ENCODE measurements at regions not wholly inside any gene's neighbourhood (a gene's known extent, or its start where the extent isn't known, plus 50 kb on each side); places are given as distances from the start of the nearest gene placed in this dataset.

GRCh38 chr10:4639960-4640359 lies 186.0 kb upstream of the AKR1E2 start:
- H3K9me3 ChIP-seq (ENCODE audit: control insufficient read depth, low read length): no peaks in the 10 kb centered on the region
- no peak overlapping the region for H3K4me3 ChIP-seq (ENCODE audit: low read length)
- H3K36me3 ChIP-seq (ENCODE audit: control insufficient read depth, insufficient read depth, low read length): no peaks in the 10 kb centered on the region
- no peaks in the 10 kb centered on the region for H3K4me1 ChIP-seq (ENCODE audit: control insufficient read depth, insufficient read depth, low read length)
- H3K27me3 ChIP-seq (ENCODE audit: control insufficient read depth, insufficient read depth, low read length): no peaks in the 10 kb centered on the region
- H3K9ac ChIP-seq (ENCODE audit: low read length): no peak overlapping the region

GRCh38 chr10:4638099-4638498 lies 187.9 kb upstream of the AKR1E2 start:
- Histone ChIP-seq H3K9me3 (ENCODE audit: control insufficient read depth, low read length) (no peaks in the 10 kb centered on the region), H3K4me1 (ENCODE audit: control insufficient read depth, insufficient read depth, low read length) (no peaks in the 10 kb centered on the region), H3K27me3 (ENCODE audit: control insufficient read depth, insufficient read depth, low read length) (no peaks in the 10 kb centered on the region), H3K4me3 (ENCODE audit: low read length) (no peak overlapping the region), H3K9ac (ENCODE audit: low read length) (no peak overlapping the region), H3K36me3 (ENCODE audit: control insufficient read depth, insufficient read depth, low read length) (no peaks in the 10 kb centered on the region)

- H3K9me3 ChIP-seq (ENCODE audit: control insufficient read depth, low read length): no peaks in the 10 kb centered on the region
- H3K4me3 ChIP-seq (ENCODE audit: low read length): no peak overlapping the region
- no peak overlapping the region for H3K9ac ChIP-seq (ENCODE audit: low read length)
- H3K36me3 ChIP-seq (ENCODE audit: control insufficient read depth, insufficient read depth, low read length): no peaks in the 10 kb centered on the region
- no peaks in the 10 kb centered on the region for H3K27me3 ChIP-seq (ENCODE audit: control insufficient read depth, insufficient read depth, low read length)
- H3K4me1 ChIP-seq (ENCODE audit: control insufficient read depth, insufficient read depth, low read length): no peaks in the 10 kb centered on the region
Measured at GRCh38 chr10:4637657-4638056, 188.3 kb upstream of the AKR1E2 start.

GRCh38 chr10:4635883-4636282 lies 190.1 kb upstream of the AKR1E2 start:
- Histone ChIP-seq H3K9me3 (ENCODE audit: control insufficient read depth, low read length) (no peaks in the 10 kb centered on the region), H3K9ac (ENCODE audit: low read length) (no peak overlapping the region), H3K36me3 (ENCODE audit: control insufficient read depth, insufficient read depth, low read length) (no peaks in the 10 kb centered on the region), H3K4me3 (ENCODE audit: low read length) (no peak overlapping the region), H3K4me1 (ENCODE audit: control insufficient read depth, insufficient read depth, low read length) (no peaks in the 10 kb centered on the region), H3K27me3 (ENCODE audit: control insufficient read depth, insufficient read depth, low read length) (no peaks in the 10 kb centered on the region)

GRCh38 chr10:4635388-4635787 lies 190.6 kb upstream of the AKR1E2 start:
- Histone ChIP-seq H3K9ac (ENCODE audit: low read length) (no peak overlapping the region), H3K4me1 (ENCODE audit: control insufficient read depth, insufficient read depth, low read length) (no peaks in the 10 kb centered on the region), H3K9me3 (ENCODE audit: control insufficient read depth, low read length) (no peaks in the 10 kb centered on the region), H3K36me3 (ENCODE audit: control insufficient read depth, insufficient read depth, low read length) (no peaks in the 10 kb centered on the region), H3K4me3 (ENCODE audit: low read length) (no peak overlapping the region), H3K27me3 (ENCODE audit: control insufficient read depth, insufficient read depth, low read length) (no peaks in the 10 kb centered on the region)

- H3K9ac ChIP-seq (ENCODE audit: low read length): no peak overlapping the region
- H3K4me3 ChIP-seq (ENCODE audit: low read length): no peak overlapping the region
- no peaks in the 10 kb centered on the region for H3K4me1 ChIP-seq (ENCODE audit: control insufficient read depth, insufficient read depth, low read length)
- H3K27me3 ChIP-seq (ENCODE audit: control insufficient read depth, insufficient read depth, low read length): no peaks in the 10 kb centered on the region
- H3K9me3 ChIP-seq (ENCODE audit: control insufficient read depth, low read length): no peaks in the 10 kb centered on the region
- H3K36me3 ChIP-seq (ENCODE audit: control insufficient read depth, insufficient read depth, low read length): no peaks in the 10 kb centered on the region
Measured at GRCh38 chr10:4633776-4634175, 192.2 kb upstream of the AKR1E2 start.

- no peak overlapping the region for H3K4me3 ChIP-seq (ENCODE audit: low read length)
- no peak overlapping the region for H3K9ac ChIP-seq (ENCODE audit: low read length)
- H3K27me3 ChIP-seq (ENCODE audit: control insufficient read depth, insufficient read depth, low read length): no peaks in the 10 kb centered on the region
- H3K9me3 ChIP-seq (ENCODE audit: control insufficient read depth, low read length): no peaks in the 10 kb centered on the region
- H3K4me1 ChIP-seq (ENCODE audit: control insufficient read depth, insufficient read depth, low read length): no peaks in the 10 kb centered on the region
- H3K36me3 ChIP-seq (ENCODE audit: control insufficient read depth, insufficient read depth, low read length): no peaks in the 10 kb centered on the region
Measured at GRCh38 chr10:4633186-4633585, 192.8 kb upstream of the AKR1E2 start.

GRCh38 chr10:4632757-4633156 lies 193.2 kb upstream of the AKR1E2 start:
- Histone ChIP-seq H3K9ac (ENCODE audit: low read length) (no peak overlapping the region), H3K4me1 (ENCODE audit: control insufficient read depth, insufficient read depth, low read length) (no peaks in the 10 kb centered on the region), H3K36me3 (ENCODE audit: control insufficient read depth, insufficient read depth, low read length) (no peaks in the 10 kb centered on the region), H3K27me3 (ENCODE audit: control insufficient read depth, insufficient read depth, low read length) (no peaks in the 10 kb centered on the region), H3K4me3 (ENCODE audit: low read length) (no peak overlapping the region), H3K9me3 (ENCODE audit: control insufficient read depth, low read length) (no peaks in the 10 kb centered on the region)

GRCh38 chr10:4626919-4627318 lies 199.1 kb upstream of the AKR1E2 start:
- Histone ChIP-seq H3K27me3 (ENCODE audit: control insufficient read depth, insufficient read depth, low read length) (no peaks in the 10 kb centered on the region), H3K4me3 (ENCODE audit: low read length) (no peak overlapping the region), H3K36me3 (ENCODE audit: control insufficient read depth, insufficient read depth, low read length) (no peaks in the 10 kb centered on the region), H3K9me3 (ENCODE audit: control insufficient read depth, low read length) (no peaks in the 10 kb centered on the region), H3K4me1 (ENCODE audit: control insufficient read depth, insufficient read depth, low read length) (no peaks in the 10 kb centered on the region), H3K9ac (ENCODE audit: low read length) (no peak overlapping the region)

GRCh38 chr10:4623757-4624420 lies 202.1 kb upstream of the AKR1E2 start:
- Histone ChIP-seq H3K4me1 (ENCODE audit: control insufficient read depth, insufficient read depth, low read length) (no peaks in the 10 kb centered on the region), H3K9me3 (ENCODE audit: control insufficient read depth, low read length) (no peaks in the 10 kb centered on the region)

GRCh38 chr10:4623200-4623599 lies 202.8 kb upstream of the AKR1E2 start:
- Histone ChIP-seq H3K36me3 (ENCODE audit: control insufficient read depth, insufficient read depth, low read length) (no peaks in the 10 kb centered on the region), H3K9ac (ENCODE audit: low read length) (no peak overlapping the region), H3K4me3 (ENCODE audit: low read length) (no peak overlapping the region), H3K9me3 (ENCODE audit: control insufficient read depth, low read length) (no peaks in the 10 kb centered on the region), H3K27me3 (ENCODE audit: control insufficient read depth, insufficient read depth, low read length) (no peaks in the 10 kb centered on the region), H3K4me1 (ENCODE audit: control insufficient read depth, insufficient read depth, low read length) (no peaks in the 10 kb centered on the region)

More at GRCh38 chr10:4623757-4624420, 202.1 kb upstream of the AKR1E2 start:
- H3K9ac ChIP-seq (ENCODE audit: low read length): no peak overlapping the region
- no peaks in the 10 kb centered on the region for H3K27me3 ChIP-seq (ENCODE audit: control insufficient read depth, insufficient read depth, low read length)
- no peak overlapping the region for H3K4me3 ChIP-seq (ENCODE audit: low read length)
- no peaks in the 10 kb centered on the region for H3K36me3 ChIP-seq (ENCODE audit: control insufficient read depth, insufficient read depth, low read length)

GRCh38 chr10:4622384-4622783 lies 203.6 kb upstream of the AKR1E2 start:
- Histone ChIP-seq H3K9me3 (ENCODE audit: control insufficient read depth, low read length) (no peaks in the 10 kb centered on the region), H3K36me3 (ENCODE audit: control insufficient read depth, insufficient read depth, low read length) (no peaks in the 10 kb centered on the region)

GRCh38 chr10:4617589-4617988 lies 208.4 kb upstream of the AKR1E2 start:
- Histone ChIP-seq H3K4me1 (ENCODE audit: control insufficient read depth, insufficient read depth, low read length) (no peaks in the 10 kb centered on the region), H3K4me3 (ENCODE audit: low read length) (no peak overlapping the region), H3K36me3 (ENCODE audit: control insufficient read depth, insufficient read depth, low read length) (no peaks in the 10 kb centered on the region), H3K27me3 (ENCODE audit: control insufficient read depth, insufficient read depth, low read length) (no peaks in the 10 kb centered on the region), H3K9ac (ENCODE audit: low read length) (no peak overlapping the region), H3K9me3 (ENCODE audit: control insufficient read depth, low read length) (no peaks in the 10 kb centered on the region)

More at GRCh38 chr10:4622384-4622783, 203.6 kb upstream of the AKR1E2 start:
- H3K9ac ChIP-seq (ENCODE audit: low read length): no peak overlapping the region
- H3K4me3 ChIP-seq (ENCODE audit: low read length): no peak overlapping the region
- no peaks in the 10 kb centered on the region for H3K4me1 ChIP-seq (ENCODE audit: control insufficient read depth, insufficient read depth, low read length)
- no peaks in the 10 kb centered on the region for H3K27me3 ChIP-seq (ENCODE audit: control insufficient read depth, insufficient read depth, low read length)
